IMR-90 (cell line): ENCODE measurements at regions not wholly inside any gene's neighbourhood (a gene's known extent, or its start where the extent isn't known, plus 50 kb on each side); places are given as distances from the start of the nearest gene placed in this dataset.

Experiments used
- ATAC-seq: fragments of 200-7000 bp; cut with Tn5 transposase; 2 replicates; pipeline ENCODE4 v1.9.1; 2020; ENCODE audit warnings: low read depth, mild to moderate bottlenecking, moderate library complexity
- BruUV-seq: library from RNA; stranded (reverse); fragments of 400-500 nt; replicated peaks from 2 replicates; lab custom pipeline; 2021; lab: Mats Ljungman, UMichigan
- CTCF ChIA-PET: fragments of 300-600 bp; formaldehyde crosslinking; extraction: SDS; loops from one replicate; lab custom pipeline; 2021; ENCODE audit warnings: antibody characterized with exemption; lab: Yijun Ruan, JAX
- POLR2A ChIA-PET: fragments of 300-600 bp; sonication (Branson Sonifier 250); formaldehyde crosslinking; loops from one replicate; lab custom pipeline; 2022; ENCODE audit warnings: antibody characterized with exemption; ENCODE audit not compliant: unreplicated experiment; lab: Charles Lee
- DNase-seq: peaks from one replicate; pipeline ENCODE4 v3.0.0; 2013
- H2AFZ ChIP-seq: replicated peaks from 2 replicates; pipeline ENCODE3; 2013; ENCODE audit warnings: low read length, mild to moderate bottlenecking; ENCODE audit not compliant: poor library complexity
- H2AK5ac ChIP-seq: 2 replicates; pipeline ENCODE4 v1.6.1; 2013; ENCODE audit warnings: low read depth, low read length, inconsistent platforms
- H2AK9ac ChIP-seq: replicated peaks from 2 replicates; pipeline ENCODE3; 2013; ENCODE audit warnings: mild to moderate bottlenecking, low read depth, low read length, moderate library complexity; ENCODE audit not compliant: poor library complexity
- H2BK120ac ChIP-seq: 2 replicates; pipeline ENCODE4 v1.6.1; 2013; ENCODE audit warnings: low read depth, low read length, inconsistent platforms
- H2BK15ac ChIP-seq: 3 replicates; pipeline ENCODE4 v1.6.1; 2013; ENCODE audit warnings: low read depth, low read length, inconsistent platforms
- H2BK20ac ChIP-seq: 2 replicates; pipeline ENCODE4 v1.6.1; 2013; ENCODE audit warnings: low read depth, mild to moderate bottlenecking, inconsistent platforms, low read length, moderate library complexity
- H2BK5ac ChIP-seq: 2 replicates; pipeline ENCODE4 v1.6.1; 2013; ENCODE audit warnings: mild to moderate bottlenecking, low read depth, low read length, inconsistent platforms; ENCODE audit not compliant: poor library complexity, severe bottlenecking
- H3K14ac ChIP-seq: replicated peaks from 2 replicates; pipeline ENCODE4 v1.6.1; 2013; ENCODE audit warnings: low read depth, low read length, inconsistent platforms
- H3K18ac ChIP-seq: 2 replicates; pipeline ENCODE4 v1.6.1; 2013; ENCODE audit warnings: low read depth, low read length, control low read depth
- H3K23ac ChIP-seq: 2 replicates; pipeline ENCODE4 v1.6.1; 2013; ENCODE audit warnings: low read depth, low read length, inconsistent platforms
- H3K27ac ChIP-seq: 2 replicates; pipeline ENCODE4 v1.5.1; 2013; ENCODE audit warnings: mild to moderate bottlenecking, control low read depth, low read length; ENCODE audit not compliant: insufficient read depth
- H3K27me3 ChIP-seq: 2 replicates; pipeline ENCODE4 v1.6.1; 2013; ENCODE audit warnings: low read length; ENCODE audit not compliant: control insufficient read depth, insufficient read depth
- H3K36me3 ChIP-seq: 2 replicates; pipeline ENCODE4 v1.6.1; 2013; ENCODE audit warnings: low read length, mixed read lengths; ENCODE audit not compliant: control insufficient read depth, insufficient read depth
- H3K4ac ChIP-seq: 2 replicates; pipeline ENCODE4 v1.6.1; 2013; ENCODE audit warnings: low read depth, low read length, inconsistent platforms
- H3K4me1 ChIP-seq: 2 replicates; pipeline ENCODE4 v1.6.1; 2013; ENCODE audit warnings: low read length, mixed read lengths; ENCODE audit not compliant: control insufficient read depth, insufficient read depth
- H3K4me2 ChIP-seq: 2 replicates; pipeline ENCODE4 v1.6.1; 2013; ENCODE audit warnings: low read depth, mild to moderate bottlenecking, control low read depth, low read length, moderate library complexity
- H3K4me3 ChIP-seq: 2 replicates; pipeline ENCODE4 v1.5.1; 2013; ENCODE audit warnings: low read depth, mild to moderate bottlenecking, control low read depth, low read length, moderate library complexity; ENCODE audit not compliant: insufficient read depth
- H3K56ac ChIP-seq: 2 replicates; pipeline ENCODE4 v1.6.1; 2013; ENCODE audit warnings: low read length, inconsistent platforms; ENCODE audit not compliant: insufficient read depth; ENCODE audit errors: extremely low read depth
- H3K79me1 ChIP-seq, 2 experiments: 2 replicates each; pipeline ENCODE4 v1.6.1; 2013; ENCODE audit warnings: low read length in 2 of 2, inconsistent platforms in 1 of 2, low read depth in 1 of 2
- H3K9ac ChIP-seq: 2 replicates; pipeline ENCODE4 v1.6.1; 2013; ENCODE audit warnings: low read depth, low read length, control low read depth
- H3K9me1 ChIP-seq: 2 replicates; pipeline ENCODE4 v1.6.1; 2013; ENCODE audit warnings: low read length, inconsistent platforms; ENCODE audit not compliant: insufficient read depth
- H3K9me3 ChIP-seq: 2 replicates; pipeline ENCODE4 v1.6.1; 2013; ENCODE audit warnings: low read length; ENCODE audit not compliant: control insufficient read depth, insufficient read depth
- H4K20me1 ChIP-seq: 2 replicates; pipeline ENCODE4 v1.6.1; 2013; ENCODE audit warnings: low read length, inconsistent platforms; ENCODE audit not compliant: insufficient read depth
- H4K5ac ChIP-seq: 2 replicates; pipeline ENCODE4 v1.6.1; 2013; ENCODE audit warnings: mild to moderate bottlenecking, low read depth, low read length, control low read depth
- H4K8ac ChIP-seq, 2 experiments: 2 replicates each; pipeline ENCODE4 v1.6.1; 2013; ENCODE audit warnings: low read depth in 2 of 2, low read length in 2 of 2, control low read depth in 1 of 2, inconsistent platforms in 1 of 2
- H4K91ac ChIP-seq: 2 replicates; pipeline ENCODE4 v1.6.1; 2013; ENCODE audit warnings: low read depth, low read length, inconsistent platforms; ENCODE audit not compliant: insufficient read depth
- BHLHE40 ChIP-seq: fragments of 150-350 bp; IDR thresholded peaks from 2 replicates; pipeline ENCODE4 v1.6.1; 2016; ENCODE audit warnings: mild to moderate bottlenecking, low read depth, low read length
- CEBPB ChIP-seq: IDR thresholded peaks from 2 replicates; pipeline ENCODE4 v1.6.1; 2012; ENCODE audit warnings: low read depth, low read length, improper control_type of control experiment
- CHD1 ChIP-seq: IDR thresholded peaks from 2 replicates; pipeline ENCODE4 v1.6.1; 2012; ENCODE audit warnings: low read depth, low read length, improper control_type of control experiment
- CTCF ChIP-seq: conservative IDR thresholded peaks from 2 replicates; pipeline ENCODE4 v1.5.1; 2012; ENCODE audit warnings: mild to moderate bottlenecking, low read depth, low read length, improper control_type of control experiment
- ELK1 ChIP-seq: fragments of 150-350 bp; IDR thresholded peaks from 2 replicates; pipeline ENCODE4 v1.6.1; 2016; ENCODE audit warnings: low read depth, mild to moderate bottlenecking, low read length, moderate library complexity, borderline replicate concordance
- FOS ChIP-seq: fragments of 150-350 bp; IDR thresholded peaks from 2 replicates; pipeline ENCODE4 v1.6.1; 2016; ENCODE audit warnings: low read depth, low read length
- MAFK ChIP-seq: IDR thresholded peaks from 2 replicates; pipeline ENCODE4 v1.6.1; 2012; ENCODE audit warnings: low read depth, low read length, improper control_type of control experiment
- MAZ ChIP-seq: IDR thresholded peaks from 2 replicates; pipeline ENCODE4 v1.6.1; 2012; ENCODE audit warnings: low read depth, mild to moderate bottlenecking, low read length, improper control_type of control experiment, moderate library complexity, borderline replicate concordance
- MXI1 ChIP-seq: IDR thresholded peaks from 2 replicates; pipeline ENCODE4 v1.6.1; 2012; ENCODE audit warnings: low read depth, mild to moderate bottlenecking, low read length, moderate library complexity, borderline replicate concordance
- NFE2L2 ChIP-seq: fragments of 150-350 bp; IDR thresholded peaks from 2 replicates; pipeline ENCODE4 v1.6.1; 2016; ENCODE audit warnings: low read depth, mild to moderate bottlenecking, low read length
- POLR2A ChIP-seq: IDR thresholded peaks from 2 replicates; pipeline ENCODE4 v1.6.1; 2012; ENCODE audit warnings: mild to moderate bottlenecking, low read depth, low read length
- RAD21 ChIP-seq: IDR thresholded peaks from 2 replicates; pipeline ENCODE4 v1.6.1; 2012; ENCODE audit warnings: low read length, improper control_type of control experiment
- RCOR1 ChIP-seq: IDR thresholded peaks from 2 replicates; pipeline ENCODE4 v1.6.1; 2012; ENCODE audit warnings: mild to moderate bottlenecking, low read length, improper control_type of control experiment; ENCODE audit not compliant: insufficient replicate concordance
- RFX5 ChIP-seq: IDR thresholded peaks from 2 replicates; pipeline ENCODE4 v1.8.0; 2012; ENCODE audit warnings: low read depth, mild to moderate bottlenecking, low read length, moderate library complexity
- SMC3 ChIP-seq: fragments of 150-350 bp; IDR thresholded peaks from 2 replicates; pipeline ENCODE4 v1.6.1; 2016; ENCODE audit warnings: low read depth, mild to moderate bottlenecking, antibody characterized with exemption, low read length, moderate library complexity
- USF2 ChIP-seq: fragments of 150-350 bp; IDR thresholded peaks from 2 replicates; pipeline ENCODE4 v1.6.1; 2017; ENCODE audit warnings: mild to moderate bottlenecking, antibody characterized with exemption, low read length, low read depth
- dilution Hi-C: fragments of 300-500 bp; cut with HindIII; formaldehyde crosslinking; loops from one replicate; pipeline ENCODE4 v1.14.3; 2018; ENCODE audit warnings: low sequenced_read_pairs; ENCODE audit not compliant: unreplicated experiment
- in situ Hi-C: fragments of 300-500 bp; cut with MboI; formaldehyde crosslinking; loops from 3 replicates; pipeline ENCODE4 v1.14.3; 2019; ENCODE audit warnings: low sequenced_read_pairs, inconsistent platforms, mixed read lengths
- intact Hi-C: fragments of 100-400 bp; cut with micrococcal nuclease; formaldehyde crosslinking; loops from 2 replicates; pipeline ENCODE4 v1.10.0; 2022

GRCh38 chr3:36196058-36196457 lies 184.2 kb upstream of the STAC start:
- Histone ChIP-seq H2BK5ac (no peak overlapping the region), H3K79me1 (no peaks in the 10 kb centered on the region), H4K91ac (no peak overlapping the region), H3K9me3 (peaks cover 6% of the 10 kb centered on the region), H4K8ac (no peak overlapping the region), H3K27me3 (no peaks in the 10 kb centered on the region), H3K23ac (no peak overlapping the region), H3K36me3 (no peaks in the 10 kb centered on the region), H2BK120ac (no peak overlapping the region), H3K14ac (no peak overlapping the region), H3K4ac (no peak overlapping the region), H2AFZ (no peak overlapping the region), H3K4me3 (no peak overlapping the region), H3K27ac (no peak overlapping the region), H2AK9ac (no peak overlapping the region), H2AK5ac (no peak overlapping the region), H3K18ac (no peak overlapping the region), H2BK15ac (no peak overlapping the region), H2BK20ac (no peak overlapping the region), H3K56ac (no peak overlapping the region), H3K4me2 (no peak overlapping the region), H3K4me1 (no peaks in the 10 kb centered on the region), H3K9me1 (no peaks in the 10 kb centered on the region), H4K20me1 (no peaks in the 10 kb centered on the region), H4K5ac (no peak overlapping the region), H3K9ac (no peak overlapping the region)
- no peak for ATAC-seq
- in situ Hi-C loops (no loop called here), intact Hi-C loops (no loop called here), dilution Hi-C loops (no loop called here)
- ChIA-PET POLR2A (no interaction called here), CTCF (no interaction called here)
- no TSS peak for BruUV-seq
- TF ChIP-seq USF2 (no peak), CHD1 (no peak), MAFK (no peak), CTCF (no peak), CEBPB (no peak), RAD21 (no peak), MXI1 (no peak), FOS (no peak), NFE2L2 (no peak), ELK1 (no peak), SMC3 (no peak), RCOR1 (no peak), POLR2A (no peak), BHLHE40 (no peak), RFX5 (no peak), MAZ (no peak)
- DNase-seq: no peak
